ENCODE measurements at regions not wholly inside any gene's neighbourhood (a gene's known extent, or its start where the extent isn't known, plus 50 kb on each side); places are given as distances from the start of the nearest gene placed in this dataset.

DNA sequence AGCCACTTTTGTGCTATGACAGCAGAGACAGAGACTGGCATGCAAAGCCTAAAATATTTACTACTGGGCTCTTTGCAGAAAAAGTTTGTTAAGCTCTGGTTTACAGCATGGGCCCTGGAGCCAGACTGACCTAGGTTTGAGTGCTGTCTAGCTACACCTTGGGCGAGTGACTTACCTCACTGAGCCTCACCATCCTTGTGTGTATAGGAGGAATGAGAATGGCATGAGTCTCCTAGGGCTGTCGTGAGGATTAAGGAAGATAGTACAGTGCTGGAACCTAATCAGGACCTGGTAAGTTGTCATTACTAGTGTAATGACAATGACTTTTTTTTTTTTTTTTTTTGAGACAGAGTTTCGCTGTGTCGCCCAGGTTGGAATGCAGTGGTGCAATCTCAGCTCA lies 65.2 kb downstream of the MSX2 start (continued):
- TF ChIP-seq RELA (CRISPR knock-in tag; IDR thresholded peaks at IDR 0.05; ENCODE audit: borderline replicate concordance): no peak
- TF ChIP-seq, protein P1, sequence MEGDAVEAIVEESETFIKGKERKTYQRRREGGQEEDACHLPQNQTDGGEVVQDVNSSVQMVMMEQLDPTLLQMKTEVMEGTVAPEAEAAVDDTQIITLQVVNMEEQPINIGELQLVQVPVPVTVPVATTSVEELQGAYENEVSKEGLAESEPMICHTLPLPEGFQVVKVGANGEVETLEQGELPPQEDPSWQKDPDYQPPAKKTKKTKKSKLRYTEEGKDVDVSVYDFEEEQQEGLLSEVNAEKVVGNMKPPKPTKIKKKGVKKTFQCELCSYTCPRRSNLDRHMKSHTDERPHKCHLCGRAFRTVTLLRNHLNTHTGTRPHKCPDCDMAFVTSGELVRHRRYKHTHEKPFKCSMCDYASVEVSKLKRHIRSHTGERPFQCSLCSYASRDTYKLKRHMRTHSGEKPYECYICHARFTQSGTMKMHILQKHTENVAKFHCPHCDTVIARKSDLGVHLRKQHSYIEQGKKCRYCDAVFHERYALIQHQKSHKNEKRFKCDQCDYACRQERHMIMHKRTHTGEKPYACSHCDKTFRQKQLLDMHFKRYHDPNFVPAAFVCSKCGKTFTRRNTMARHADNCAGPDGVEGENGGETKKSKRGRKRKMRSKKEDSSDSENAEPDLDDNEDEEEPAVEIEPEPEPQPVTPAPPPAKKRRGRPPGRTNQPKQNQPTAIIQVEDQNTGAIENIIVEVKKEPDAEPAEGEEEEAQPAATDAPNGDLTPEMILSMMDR (IDR thresholded peaks at IDR 0.05): no peak

DNA sequence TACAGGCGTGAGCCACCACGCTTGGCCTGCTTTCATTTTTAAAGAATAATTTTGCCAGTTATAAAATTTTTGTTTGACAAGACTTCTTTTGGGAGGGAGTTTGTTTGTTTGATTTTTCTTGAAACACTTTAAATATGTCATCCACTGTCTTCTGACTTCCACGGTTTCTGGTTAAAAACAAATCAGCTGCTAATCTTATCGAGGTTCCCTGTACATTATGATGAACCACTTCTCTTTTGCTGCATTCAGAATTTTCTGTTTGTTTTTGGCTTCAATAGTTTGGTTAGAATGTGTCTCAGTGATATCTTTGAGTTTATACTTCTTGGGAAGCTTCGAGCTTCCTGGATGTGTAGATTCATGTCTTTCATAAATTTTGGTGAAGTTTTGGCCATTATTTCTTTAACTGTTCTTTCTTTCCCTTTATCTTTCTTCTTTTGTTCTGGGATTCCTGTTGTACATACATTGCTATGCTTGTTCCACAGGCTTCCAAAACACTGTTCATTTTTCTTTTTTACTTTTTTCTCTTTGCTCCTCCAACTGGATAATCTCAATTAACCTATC lies 60.8 kb downstream of the MSX2 start:
- Mint-ChIP-seq H3K27ac (no peak overlapping the region), H3K9me3 (peaks cover 18% of the 10 kb centered on the region), H3K36me3 (no peaks in the 10 kb centered on the region), H3K27me3 (ENCODE audit: low read depth) (no peaks in the 10 kb centered on the region; the same call in 1 of the 2 replicates), H3K4me3 (no peak overlapping the region), H3K4me1 (no peaks in the 10 kb centered on the region)
- DNase-seq (ENCODE audit: low spot score): no peak
- TF ChIP-seq, protein P2, sequence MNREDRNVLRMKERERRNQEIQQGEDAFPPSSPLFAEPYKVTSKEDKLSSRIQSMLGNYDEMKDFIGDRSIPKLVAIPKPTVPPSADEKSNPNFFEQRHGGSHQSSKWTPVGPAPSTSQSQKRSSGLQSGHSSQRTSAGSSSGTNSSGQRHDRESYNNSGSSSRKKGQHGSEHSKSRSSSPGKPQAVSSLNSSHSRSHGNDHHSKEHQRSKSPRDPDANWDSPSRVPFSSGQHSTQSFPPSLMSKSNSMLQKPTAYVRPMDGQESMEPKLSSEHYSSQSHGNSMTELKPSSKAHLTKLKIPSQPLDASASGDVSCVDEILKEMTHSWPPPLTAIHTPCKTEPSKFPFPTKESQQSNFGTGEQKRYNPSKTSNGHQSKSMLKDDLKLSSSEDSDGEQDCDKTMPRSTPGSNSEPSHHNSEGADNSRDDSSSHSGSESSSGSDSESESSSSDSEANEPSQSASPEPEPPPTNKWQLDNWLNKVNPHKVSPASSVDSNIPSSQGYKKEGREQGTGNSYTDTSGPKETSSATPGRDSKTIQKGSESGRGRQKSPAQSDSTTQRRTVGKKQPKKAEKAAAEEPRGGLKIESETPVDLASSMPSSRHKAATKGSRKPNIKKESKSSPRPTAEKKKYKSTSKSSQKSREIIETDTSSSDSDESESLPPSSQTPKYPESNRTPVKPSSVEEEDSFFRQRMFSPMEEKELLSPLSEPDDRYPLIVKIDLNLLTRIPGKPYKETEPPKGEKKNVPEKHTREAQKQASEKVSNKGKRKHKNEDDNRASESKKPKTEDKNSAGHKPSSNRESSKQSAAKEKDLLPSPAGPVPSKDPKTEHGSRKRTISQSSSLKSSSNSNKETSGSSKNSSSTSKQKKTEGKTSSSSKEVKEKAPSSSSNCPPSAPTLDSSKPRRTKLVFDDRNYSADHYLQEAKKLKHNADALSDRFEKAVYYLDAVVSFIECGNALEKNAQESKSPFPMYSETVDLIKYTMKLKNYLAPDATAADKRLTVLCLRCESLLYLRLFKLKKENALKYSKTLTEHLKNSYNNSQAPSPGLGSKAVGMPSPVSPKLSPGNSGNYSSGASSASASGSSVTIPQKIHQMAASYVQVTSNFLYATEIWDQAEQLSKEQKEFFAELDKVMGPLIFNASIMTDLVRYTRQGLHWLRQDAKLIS (CRISPR knock-in tag; IDR thresholded peaks at IDR 0.05; ENCODE audit: borderline replicate concordance): no peak
- TF ChIP-seq, protein P3, sequence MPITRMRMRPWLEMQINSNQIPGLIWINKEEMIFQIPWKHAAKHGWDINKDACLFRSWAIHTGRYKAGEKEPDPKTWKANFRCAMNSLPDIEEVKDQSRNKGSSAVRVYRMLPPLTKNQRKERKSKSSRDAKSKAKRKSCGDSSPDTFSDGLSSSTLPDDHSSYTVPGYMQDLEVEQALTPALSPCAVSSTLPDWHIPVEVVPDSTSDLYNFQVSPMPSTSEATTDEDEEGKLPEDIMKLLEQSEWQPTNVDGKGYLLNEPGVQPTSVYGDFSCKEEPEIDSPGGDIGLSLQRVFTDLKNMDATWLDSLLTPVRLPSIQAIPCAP (CRISPR knock-in tag; IDR thresholded peaks at IDR 0.05): no peak
- TF ChIP-seq TP53 (CRISPR knock-in tag; IDR thresholded peaks at IDR 0.05) (no peak), FOXP1 (CRISPR knock-in tag; IDR thresholded peaks at IDR 0.05; ENCODE audit: borderline replicate concordance) (no peak), SP1 (CRISPR knock-in tag; conservative IDR thresholded peaks at IDR 0.05) (no peak), MXD4 (CRISPR knock-in tag; IDR thresholded peaks at IDR 0.05; ENCODE audit: borderline replicate concordance) (no peak), GABPB1 (CRISPR knock-in tag; IDR thresholded peaks at IDR 0.05) (no peak), PRRX2 (CRISPR knock-in tag; IDR thresholded peaks at IDR 0.05) (no peak), ZNF138 (CRISPR knock-in tag; conservative IDR thresholded peaks at IDR 0.05) (no peak), NFATC4 (CRISPR knock-in tag; IDR thresholded peaks at IDR 0.05) (no peak), ESRRA (CRISPR knock-in tag; IDR thresholded peaks at IDR 0.05; ENCODE audit: borderline replicate concordance) (no peak), ZNF396 (CRISPR knock-in tag; IDR thresholded peaks at IDR 0.05; ENCODE audit: borderline replicate concordance) (no peak), NFYB (CRISPR knock-in tag; conservative IDR thresholded peaks at IDR 0.05; ENCODE audit: low read depth) (no peak)
- TF ChIP-seq, protein P4, sequence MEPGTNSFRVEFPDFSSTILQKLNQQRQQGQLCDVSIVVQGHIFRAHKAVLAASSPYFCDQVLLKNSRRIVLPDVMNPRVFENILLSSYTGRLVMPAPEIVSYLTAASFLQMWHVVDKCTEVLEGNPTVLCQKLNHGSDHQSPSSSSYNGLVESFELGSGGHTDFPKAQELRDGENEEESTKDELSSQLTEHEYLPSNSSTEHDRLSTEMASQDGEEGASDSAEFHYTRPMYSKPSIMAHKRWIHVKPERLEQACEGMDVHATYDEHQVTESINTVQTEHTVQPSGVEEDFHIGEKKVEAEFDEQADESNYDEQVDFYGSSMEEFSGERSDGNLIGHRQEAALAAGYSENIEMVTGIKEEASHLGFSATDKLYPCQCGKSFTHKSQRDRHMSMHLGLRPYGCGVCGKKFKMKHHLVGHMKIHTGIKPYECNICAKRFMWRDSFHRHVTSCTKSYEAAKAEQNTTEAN (CRISPR knock-in tag; IDR thresholded peaks at IDR 0.05): no peak
- ATAC-seq: no peak
- POLR2A ChIA-PET: interaction anchor here (0.7 kb wide), 1 partner anchor 441 kb away, joined by 4 read pairs; no protein-coding TSS in a partner anchor
- CTCF ChIA-PET: no interaction called here

All from WTC11 (cell line).